Sigmoid colon (tissue), 6 donors: ENCODE measurements at regions not wholly inside any gene's neighbourhood (a gene's known extent, or its start where the extent isn't known, plus 50 kb on each side); places are given as distances from the start of the nearest gene placed in this dataset.

Experiments used
- DNase-seq: peaks from one replicate; pipeline ENCODE4 v3.0.0-alpha.2; 2019
- H3K27ac ChIP-seq, 4 donors: fragments of 200-600 bp; sonication (generic); one replicate each; pipeline ENCODE4 v1.5.1; 2016 to 2019; ENCODE audit warnings: mild to moderate bottlenecking in 1 of 4
- H3K27me3 ChIP-seq, 3 donors: fragments of 200-600 bp; sonication (generic); one replicate each; pipeline ENCODE4 v1.5.1; 2019; ENCODE audit warnings: mild to moderate bottlenecking in 1 of 3
- H3K36me3 ChIP-seq, 4 donors: fragments of 200-600 bp; sonication (generic); one replicate each; pipeline ENCODE4 v1.5.1; 2016 to 2019
- H3K4me1 ChIP-seq, 4 donors: fragments of 200-600 bp; sonication (generic); one replicate each; pipeline ENCODE4 v1.5.1; 2017 to 2019
- H3K4me3 ChIP-seq, 4 donors: fragments of 200-600 bp; sonication (generic); one replicate each; pipeline ENCODE4 v1.5.1; 2017 to 2019; ENCODE audit warnings: mild to moderate bottlenecking in 2 of 4, moderate library complexity in 1 of 4
- H3K9me3 ChIP-seq, 4 donors: fragments of 200-600 bp in 3 of 4; sonication (generic) in 3 of 4; one replicate each; pipeline versions ENCODE4 v1.5.1 to v1.6.1; 2013 to 2019
- EP300 ChIP-seq, 4 donors: sonication (generic); formaldehyde crosslinking; IDR thresholded peaks; one replicate each; pipeline ENCODE4 v1.6.1; 2017; ENCODE audit warnings: antibody characterized with exemption in 4 of 4
- POLR2A ChIP-seq, 2 donors: fragments of 450-650 bp; IDR thresholded peaks; one replicate each; pipeline ENCODE4 v1.6.1; 2016; ENCODE audit warnings: antibody characterized with exemption in 2 of 2, mild to moderate bottlenecking in 2 of 2, moderate library complexity in 2 of 2
- POLR2AphosphoS5 ChIP-seq, 4 donors: sonication (generic); formaldehyde crosslinking; IDR thresholded peaks; one replicate each; pipeline ENCODE4 v1.6.1; 2017; ENCODE audit warnings: antibody characterized with exemption in 4 of 4
- WGBS, 2 donors: extraction: QIAGEN DNeasy Blood & Tissue Kit; methylation state at CpG; one replicate each; pipeline ENCODE4 v1.1.7; 2013; 5-methylcytosine and 5-hydroxymethylcytosine counted together
- intact Hi-C: fragments of 100-400 bp; cut with DNase I; formaldehyde crosslinking; loops from one replicate; pipeline ENCODE4 v1.15.1; 2023
- TF ChIP-seq, protein P1 (sequence below), 4 experiments: fragments of 450-650 bp in 3 of 4; fragments of 200-600 bp in 1 of 4; IDR thresholded peaks; one replicate each; pipeline ENCODE4 v1.5.1; 2016 to 2019; ENCODE audit warnings: antibody characterized with exemption in 4 of 4, mild to moderate bottlenecking in 3 of 4, moderate library complexity in 2 of 4
- donor health status: healthy with polysubstance abuse.
- donor health status: healthy.

DNA sequence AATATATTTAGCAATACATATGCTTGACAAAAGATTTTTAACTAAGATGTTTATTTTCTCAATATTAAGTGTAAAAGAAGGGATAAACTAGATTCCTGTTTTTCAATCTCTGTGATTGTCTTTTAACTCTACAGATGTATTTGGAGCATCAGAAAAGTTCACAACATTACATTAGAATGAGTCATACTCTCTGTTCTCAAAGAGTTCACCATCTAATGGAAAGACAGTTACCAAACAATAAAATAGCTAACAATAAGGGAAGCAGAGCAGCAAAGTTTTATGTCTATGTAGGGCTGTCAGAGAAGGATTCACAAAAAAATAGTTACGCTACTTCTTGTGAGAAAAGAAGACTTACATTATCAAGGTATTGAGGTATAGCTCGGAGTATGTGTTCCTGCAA is 109.2 kb upstream of the MAP2 start:
- Histone ChIP-seq H3K27ac (no peak overlapping the region), H3K27me3 (no peaks in the 10 kb centered on the region), H3K9me3 (no peaks in the 10 kb centered on the region), H3K4me1 (no peaks in the 10 kb centered on the region), H3K4me3 (no peak overlapping the region), H3K36me3 (no peaks in the 10 kb centered on the region)
- intact Hi-C loops = no loop called here
- no peak for DNase-seq
- WGBS, 2 donors = 88 to 91% methylated on average over 2 of the region's 2 CpGs
- TF ChIP-seq, protein P1, sequence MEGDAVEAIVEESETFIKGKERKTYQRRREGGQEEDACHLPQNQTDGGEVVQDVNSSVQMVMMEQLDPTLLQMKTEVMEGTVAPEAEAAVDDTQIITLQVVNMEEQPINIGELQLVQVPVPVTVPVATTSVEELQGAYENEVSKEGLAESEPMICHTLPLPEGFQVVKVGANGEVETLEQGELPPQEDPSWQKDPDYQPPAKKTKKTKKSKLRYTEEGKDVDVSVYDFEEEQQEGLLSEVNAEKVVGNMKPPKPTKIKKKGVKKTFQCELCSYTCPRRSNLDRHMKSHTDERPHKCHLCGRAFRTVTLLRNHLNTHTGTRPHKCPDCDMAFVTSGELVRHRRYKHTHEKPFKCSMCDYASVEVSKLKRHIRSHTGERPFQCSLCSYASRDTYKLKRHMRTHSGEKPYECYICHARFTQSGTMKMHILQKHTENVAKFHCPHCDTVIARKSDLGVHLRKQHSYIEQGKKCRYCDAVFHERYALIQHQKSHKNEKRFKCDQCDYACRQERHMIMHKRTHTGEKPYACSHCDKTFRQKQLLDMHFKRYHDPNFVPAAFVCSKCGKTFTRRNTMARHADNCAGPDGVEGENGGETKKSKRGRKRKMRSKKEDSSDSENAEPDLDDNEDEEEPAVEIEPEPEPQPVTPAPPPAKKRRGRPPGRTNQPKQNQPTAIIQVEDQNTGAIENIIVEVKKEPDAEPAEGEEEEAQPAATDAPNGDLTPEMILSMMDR (IDR thresholded peaks at IDR 0.05) = no peak
- TF ChIP-seq EP300 (IDR thresholded peaks at IDR 0.05) = no peak
- no peak for TF ChIP-seq POLR2A (IDR thresholded peaks at IDR 0.05)
- TF ChIP-seq POLR2AphosphoS5 (IDR thresholded peaks at IDR 0.05) = no peak

DNA sequence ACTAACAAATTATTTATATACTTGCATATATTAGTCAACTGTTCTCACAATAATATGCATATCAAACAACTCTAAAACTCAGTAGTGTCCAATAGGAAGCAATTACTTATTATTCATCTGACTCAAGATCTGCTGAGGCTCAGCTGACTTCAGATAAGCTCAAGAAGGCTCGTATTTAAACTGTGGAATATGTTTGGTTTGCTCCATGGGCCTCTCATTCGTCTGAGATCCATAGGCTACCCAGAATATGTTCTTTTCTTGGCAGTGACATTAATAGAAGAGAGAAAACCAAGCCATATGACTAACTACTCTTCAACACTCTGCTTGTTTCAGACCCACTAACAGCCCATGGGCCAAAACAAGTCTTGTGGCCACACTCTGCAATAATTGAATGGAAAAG is 107.7 kb upstream of the MAP2 start:
- intact Hi-C loops = no loop called here
- H3K9me3 ChIP-seq = no peaks in the 10 kb centered on the region
- H3K4me1 ChIP-seq = no peaks in the 10 kb centered on the region
- H3K4me3 ChIP-seq = no peak overlapping the region
- DNase-seq = no peak
- WGBS, 2 donors = 64 to 72% methylated on average over 2 of the region's 2 CpGs
- TF ChIP-seq POLR2AphosphoS5 (IDR thresholded peaks at IDR 0.05) (no peak), POLR2A (IDR thresholded peaks at IDR 0.05) (no peak)
- TF ChIP-seq, protein P1 (IDR thresholded peaks at IDR 0.05) = no peak
- no peaks in the 10 kb centered on the region for H3K36me3 ChIP-seq
- H3K27ac ChIP-seq = no peak overlapping the region
- no peaks in the 10 kb centered on the region for H3K27me3 ChIP-seq

DNA sequence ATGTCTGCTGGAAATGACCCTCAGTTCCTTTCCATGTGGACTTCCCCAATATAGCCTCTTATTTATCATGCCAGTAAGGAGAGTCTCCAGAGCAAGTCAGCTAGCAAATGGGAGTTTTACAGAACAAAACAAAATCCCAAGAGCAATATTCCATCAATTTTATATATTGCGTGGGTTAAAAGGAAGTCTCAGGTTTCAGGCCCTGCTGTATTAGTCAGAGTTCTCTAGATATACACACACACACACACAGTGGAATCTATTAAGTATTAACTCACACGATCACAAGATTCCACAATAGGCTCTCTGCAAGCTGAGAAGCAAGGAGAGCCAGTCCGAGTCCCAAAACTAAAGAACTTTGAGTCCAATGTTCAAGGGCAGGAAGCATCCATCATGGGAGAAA is 102.8 kb upstream of the MAP2 start:
- TF ChIP-seq POLR2AphosphoS5 (IDR thresholded peaks at IDR 0.05) (no peak), EP300 (IDR thresholded peaks at IDR 0.05) (no peak), POLR2A (IDR thresholded peaks at IDR 0.05) (no peak)
- TF ChIP-seq, protein P1 (IDR thresholded peaks at IDR 0.05) = no peak
- WGBS, 2 donors = 51 to 79% methylated on average over 3 of the region's 3 CpGs
- Histone ChIP-seq H3K4me3 (no peak overlapping the region), H3K27ac (no peak overlapping the region), H3K36me3 (no peaks in the 10 kb centered on the region), H3K9me3 (no peaks in the 10 kb centered on the region), H3K27me3 (no peaks in the 10 kb centered on the region), H3K4me1 (no peaks in the 10 kb centered on the region)
- DNase-seq = no peak
- intact Hi-C loops = no loop called here

DNA sequence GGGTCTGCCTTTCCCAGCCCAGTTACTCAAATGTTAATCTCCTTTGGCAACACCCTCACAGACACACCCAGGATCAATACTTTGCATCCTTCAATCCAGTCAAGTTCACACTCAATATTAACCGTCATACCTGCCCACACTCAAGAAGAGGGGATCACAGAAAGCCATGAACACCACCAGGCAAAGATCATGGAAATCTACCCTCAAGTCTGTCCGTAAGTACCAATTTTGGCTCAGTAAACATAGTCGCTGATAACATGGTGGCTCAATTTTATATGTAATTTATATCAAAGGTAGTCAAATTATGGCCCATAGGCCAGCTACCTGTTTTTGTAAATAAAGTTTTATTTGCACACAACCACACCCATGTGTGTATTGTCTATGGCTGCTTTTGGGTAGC is 102.3 kb upstream of the MAP2 start:
- Histone ChIP-seq H3K9me3 (no peaks in the 10 kb centered on the region), H3K4me3 (no peak overlapping the region), H3K4me1 (no peaks in the 10 kb centered on the region), H3K36me3 (no peaks in the 10 kb centered on the region), H3K27ac (no peak overlapping the region), H3K27me3 (no peaks in the 10 kb centered on the region)
- no peak for DNase-seq
- intact Hi-C loops = no loop called here
- 59 to 90% methylated on average over 3 of the region's 3 CpGs for WGBS, 2 donors
- no peak for TF ChIP-seq EP300 (IDR thresholded peaks at IDR 0.05)
- TF ChIP-seq, protein P1 (IDR thresholded peaks at IDR 0.05) = no peak
- no peak for TF ChIP-seq POLR2A (IDR thresholded peaks at IDR 0.05)
- no peak for TF ChIP-seq POLR2AphosphoS5 (IDR thresholded peaks at IDR 0.05)

DNA sequence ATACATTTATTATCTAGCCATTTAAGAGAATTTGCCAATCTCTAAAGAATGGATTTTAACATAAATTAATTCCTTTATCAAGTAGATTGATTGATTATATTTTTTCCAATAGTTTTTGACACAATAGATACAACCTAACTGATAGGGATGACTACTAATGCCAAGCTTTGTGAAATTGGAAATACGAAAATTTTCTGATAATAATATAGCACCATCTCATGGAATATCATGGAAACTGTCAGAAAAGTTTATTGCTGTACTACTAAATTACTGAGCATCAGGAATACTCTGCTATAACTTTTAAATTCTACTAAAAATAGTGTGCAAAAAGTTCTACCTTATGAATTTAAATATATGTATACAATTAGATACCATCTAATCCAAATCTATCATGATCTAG is 101.8 kb upstream of the MAP2 start:
- H3K27ac ChIP-seq = no peak overlapping the region
- DNase-seq = no peak
- H3K4me3 ChIP-seq = no peak overlapping the region
- H3K36me3 ChIP-seq = no peaks in the 10 kb centered on the region
- no peaks in the 10 kb centered on the region for H3K9me3 ChIP-seq
- H3K27me3 ChIP-seq = no peaks in the 10 kb centered on the region
- WGBS, 2 donors = 49 to 64% methylated on average over 1 of the region's 1 CpG
- no peaks in the 10 kb centered on the region for H3K4me1 ChIP-seq
- intact Hi-C loops = no loop called here
- TF ChIP-seq, protein P1 (IDR thresholded peaks at IDR 0.05) = no peak
- TF ChIP-seq POLR2A (IDR thresholded peaks at IDR 0.05) (no peak), EP300 (IDR thresholded peaks at IDR 0.05) (no peak), POLR2AphosphoS5 (IDR thresholded peaks at IDR 0.05) (no peak)
